Lower leg skin (tissue), 4 donors: ENCODE measurements at regions not wholly inside any gene's neighbourhood (a gene's known extent, or its start where the extent isn't known, plus 50 kb on each side); places are given as distances from the start of the nearest gene placed in this dataset.

Source experiments
- DNase-seq, 2 donors: peaks; one replicate each; pipeline ENCODE4 v3.0.0-alpha.2; 2019; ENCODE audit warnings: low spot score in 2 of 2
- H3K4me3 ChIP-seq: fragments of 200-600 bp; sonication (generic); 2 replicates; pipeline ENCODE4 v1.5.1; 2017; ENCODE audit warnings: mild to moderate bottlenecking, low read depth; ENCODE audit not compliant: poor library complexity, severe bottlenecking
- POLR2A ChIP-seq, 2 donors: fragments of 450-650 bp; IDR thresholded peaks; one replicate each; pipeline ENCODE4 v1.6.1; 2016 to 2017; ENCODE audit warnings: antibody characterized with exemption in 2 of 2, mild to moderate bottlenecking in 1 of 2, moderate library complexity in 1 of 2
- WGBS, 2 donors: methylation state at CpG; one replicate each; pipeline ENCODE4 v1.1.5; 2018; 5-methylcytosine and 5-hydroxymethylcytosine counted together
- intact Hi-C: fragments of 100-400 bp; cut with DNase I; formaldehyde crosslinking; loops from one replicate; pipeline ENCODE4 v1.15.0; 2023; ENCODE audit warnings: low total_unique reads
- TF ChIP-seq, protein P1 (sequence below), 3 donors: fragments of 450-650 bp; IDR thresholded peaks; one replicate each; pipeline ENCODE4 v1.5.1; 2016; ENCODE audit warnings: antibody characterized with exemption in 3 of 3, mild to moderate bottlenecking in 3 of 3, moderate library complexity in 2 of 3

DNA sequence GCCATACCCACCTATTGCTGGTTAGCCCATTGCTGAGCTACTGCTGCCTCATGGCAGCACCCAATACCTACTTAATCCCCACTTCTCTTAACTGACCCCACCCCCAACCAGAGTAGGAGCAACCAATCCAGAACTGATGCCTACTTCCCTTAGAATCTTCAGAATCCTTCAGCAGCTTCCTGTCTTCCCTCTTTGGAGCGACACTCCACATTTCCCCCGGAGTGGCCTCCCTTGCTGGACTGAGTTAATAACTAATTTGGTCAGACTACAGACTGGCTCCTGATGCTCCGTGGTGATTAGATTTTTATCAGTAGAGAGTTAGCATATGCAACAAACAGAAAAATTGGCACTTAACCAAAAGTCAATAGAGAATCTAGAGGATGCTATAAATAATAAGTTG is 51.2 kb upstream of the UBR2 start:
- WGBS, 2 donors = 32 to 40% methylated on average over 3 of the region's 3 CpGs
- no peak for DNase-seq
- TF ChIP-seq, protein P1, sequence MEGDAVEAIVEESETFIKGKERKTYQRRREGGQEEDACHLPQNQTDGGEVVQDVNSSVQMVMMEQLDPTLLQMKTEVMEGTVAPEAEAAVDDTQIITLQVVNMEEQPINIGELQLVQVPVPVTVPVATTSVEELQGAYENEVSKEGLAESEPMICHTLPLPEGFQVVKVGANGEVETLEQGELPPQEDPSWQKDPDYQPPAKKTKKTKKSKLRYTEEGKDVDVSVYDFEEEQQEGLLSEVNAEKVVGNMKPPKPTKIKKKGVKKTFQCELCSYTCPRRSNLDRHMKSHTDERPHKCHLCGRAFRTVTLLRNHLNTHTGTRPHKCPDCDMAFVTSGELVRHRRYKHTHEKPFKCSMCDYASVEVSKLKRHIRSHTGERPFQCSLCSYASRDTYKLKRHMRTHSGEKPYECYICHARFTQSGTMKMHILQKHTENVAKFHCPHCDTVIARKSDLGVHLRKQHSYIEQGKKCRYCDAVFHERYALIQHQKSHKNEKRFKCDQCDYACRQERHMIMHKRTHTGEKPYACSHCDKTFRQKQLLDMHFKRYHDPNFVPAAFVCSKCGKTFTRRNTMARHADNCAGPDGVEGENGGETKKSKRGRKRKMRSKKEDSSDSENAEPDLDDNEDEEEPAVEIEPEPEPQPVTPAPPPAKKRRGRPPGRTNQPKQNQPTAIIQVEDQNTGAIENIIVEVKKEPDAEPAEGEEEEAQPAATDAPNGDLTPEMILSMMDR (IDR thresholded peaks at IDR 0.05) = no peak
- no peak for TF ChIP-seq POLR2A (IDR thresholded peaks at IDR 0.05)
- no peak overlapping the region for H3K4me3 ChIP-seq
- intact Hi-C loops = loop anchor here (10.0 kb wide), 1 partner anchor 248 kb away; no protein-coding TSS in a partner anchor

DNA sequence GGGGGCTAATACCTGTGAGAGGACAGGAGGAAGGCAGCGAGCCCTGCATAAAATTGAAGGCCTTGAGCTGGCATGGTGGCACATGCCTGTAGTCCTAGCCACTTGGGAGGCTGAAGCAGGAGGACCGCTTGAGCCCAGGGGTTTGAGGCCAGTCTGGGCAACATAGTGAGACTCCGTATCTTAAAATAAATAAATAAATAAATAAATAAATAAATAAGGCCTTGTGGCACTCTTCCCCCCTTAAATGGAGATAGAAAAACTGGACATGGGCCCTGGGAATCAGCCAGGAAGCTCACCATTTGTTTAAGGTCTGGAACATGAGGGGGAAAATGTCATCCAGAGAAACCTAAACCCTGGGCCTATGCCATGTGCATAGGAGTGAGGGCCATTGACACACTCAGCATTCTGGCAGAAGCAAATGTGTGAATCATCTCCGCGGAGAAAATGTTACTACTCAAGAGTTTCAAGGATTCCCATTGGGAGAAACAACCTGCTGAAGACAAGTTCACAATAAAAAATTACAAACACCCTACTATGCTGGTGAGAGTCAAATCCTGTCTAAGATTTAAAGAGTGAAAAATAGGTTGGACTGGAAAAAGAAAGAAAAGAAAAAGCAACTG is 51.9 kb upstream of the UBR2 start:
- TF ChIP-seq, protein P1 (IDR thresholded peaks at IDR 0.05) = no peak
- no peak for TF ChIP-seq POLR2A (IDR thresholded peaks at IDR 0.05)
- WGBS, 2 donors = 84 to 92% methylated on average over 5 of the region's 5 CpGs
- DNase-seq = no peak
- intact Hi-C loops = loop anchor here (10.0 kb wide), 1 partner anchor 247 kb away; no protein-coding TSS in a partner anchor
- no peak overlapping the region for H3K4me3 ChIP-seq

DNA sequence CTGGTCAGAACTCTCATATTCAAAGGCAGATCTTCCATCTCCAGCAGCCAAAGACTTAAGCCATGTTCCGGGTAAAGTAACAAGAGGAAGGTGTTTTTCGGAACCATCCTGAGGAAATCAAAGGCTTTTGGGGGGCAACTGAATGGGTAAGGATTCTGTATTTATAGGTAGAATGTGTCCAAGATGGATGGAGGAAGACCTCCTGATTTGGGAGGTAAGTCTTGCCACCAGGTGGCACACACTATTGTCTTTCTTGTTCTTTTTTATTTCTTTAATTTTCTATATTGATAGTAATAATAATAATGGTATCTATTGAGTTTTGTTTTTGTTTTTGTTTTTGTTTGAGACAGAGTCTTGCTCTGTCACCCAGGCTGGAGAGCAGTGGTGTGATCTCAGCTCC is 53.0 kb upstream of the UBR2 start:
- WGBS, 2 donors = 93 to 95% methylated on average over 2 of the region's 2 CpGs
- intact Hi-C loops = loop anchor here (10.0 kb wide), 1 partner anchor 246 kb away; no protein-coding TSS in a partner anchor
- no peak for DNase-seq
- H3K4me3 ChIP-seq = no peak overlapping the region
- TF ChIP-seq, protein P1 (IDR thresholded peaks at IDR 0.05) = no peak
- no peak for TF ChIP-seq POLR2A (IDR thresholded peaks at IDR 0.05)

DNA sequence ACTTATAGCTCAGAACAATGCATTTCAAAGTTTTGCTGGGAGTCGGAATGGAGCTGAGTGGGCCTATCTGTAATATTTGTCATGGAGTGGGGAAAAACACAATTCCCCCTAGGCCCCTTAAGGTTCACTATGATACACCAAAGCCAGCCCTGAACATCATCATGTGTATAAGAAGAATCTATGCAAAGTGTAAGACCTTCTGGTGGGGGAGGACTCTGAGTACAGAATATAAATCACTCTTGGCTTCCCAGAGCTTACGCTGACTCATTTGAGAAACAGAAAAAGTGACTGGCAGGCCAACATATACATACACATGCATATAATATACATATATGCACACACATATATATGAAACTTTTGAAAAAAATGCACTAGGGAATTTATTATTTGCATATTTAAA is 54.1 kb upstream of the UBR2 start:
- H3K4me3 ChIP-seq = no peak overlapping the region
- TF ChIP-seq, protein P1 (IDR thresholded peaks at IDR 0.05) = no peak
- intact Hi-C loops = loop anchor here (10.0 kb wide), 1 partner anchor 245 kb away; no protein-coding TSS in a partner anchor
- 97 to 98% methylated on average over 2 of the region's 2 CpGs for WGBS, 2 donors
- no peak for DNase-seq

DNA sequence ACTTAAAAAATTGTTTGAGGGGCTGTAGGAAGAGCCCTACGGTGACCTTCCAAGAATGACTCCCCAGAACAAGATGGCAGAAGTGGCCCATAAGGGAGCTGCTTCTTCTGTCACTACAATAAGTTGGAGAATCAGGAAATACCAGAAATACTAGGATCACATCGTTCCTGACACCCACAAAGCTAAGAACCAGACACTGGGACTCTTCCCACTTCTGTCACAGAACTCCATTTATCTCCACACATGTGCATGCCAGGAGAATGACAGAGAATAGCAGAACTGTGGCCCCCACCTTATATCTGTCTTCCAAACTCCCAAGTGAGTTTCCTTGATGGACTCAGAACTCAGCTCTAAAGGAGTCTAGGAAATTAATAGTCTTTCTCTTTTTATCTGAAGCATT is 54.6 kb upstream of the UBR2 start:
- no peak for DNase-seq
- intact Hi-C loops = no loop called here
- TF ChIP-seq, protein P1 (IDR thresholded peaks at IDR 0.05) = no peak
- no peak for TF ChIP-seq POLR2A (IDR thresholded peaks at IDR 0.05)
- WGBS, 2 donors = 50 to 67% methylated on average over 2 of the region's 2 CpGs
- no peak overlapping the region for H3K4me3 ChIP-seq

DNA sequence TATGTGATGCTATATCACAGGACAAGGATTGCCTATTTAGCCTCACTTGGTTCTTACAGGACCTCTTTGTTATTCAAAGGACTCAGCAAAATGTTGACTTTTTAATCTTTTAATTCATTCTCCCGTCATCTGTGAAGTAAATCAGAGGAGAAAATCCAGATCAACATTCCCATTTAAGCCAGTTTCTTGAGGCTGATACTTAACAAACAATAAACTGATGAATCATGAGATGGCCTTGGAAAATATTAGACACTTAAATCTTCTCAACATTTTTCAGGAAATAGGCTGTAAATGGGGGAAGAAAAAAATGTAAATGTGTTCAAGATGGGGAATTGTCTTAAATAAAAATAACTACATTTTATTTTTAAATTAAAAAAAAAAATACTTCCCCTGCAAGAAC is 55.9 kb upstream of the UBR2 start:
- no peak for DNase-seq
- no peak for TF ChIP-seq POLR2A (IDR thresholded peaks at IDR 0.05)
- TF ChIP-seq, protein P1 (IDR thresholded peaks at IDR 0.05) = no peak
- WGBS, 2 donors = 55 to 64% methylated on average over 1 of the region's 1 CpG
- H3K4me3 ChIP-seq = no peak overlapping the region
- intact Hi-C loops = no loop called here
